ENCODE measurements at regions not wholly inside any gene's neighbourhood (a gene's known extent, or its start where the extent isn't known, plus 50 kb on each side); places are given as distances from the start of the nearest gene placed in this dataset.

- ChIA-PET CTCF (no interaction called here), POLR2A (ENCODE audit: unreplicated experiment) (no interaction called here)
- Histone ChIP-seq H2AK5ac (ENCODE audit: low read depth, low read length) (no peak overlapping the region), H4K20me1 (ENCODE audit: insufficient read depth, low read length) (no peaks in the 10 kb centered on the region), H4K5ac (ENCODE audit: low read depth, low read length) (no peak overlapping the region), H3K23ac (ENCODE audit: low read depth, low read length) (no peak overlapping the region), H3K4me2 (ENCODE audit: low read depth, low read length) (no peak overlapping the region), H4K91ac (ENCODE audit: insufficient read depth, low read depth, low read length) (no peak overlapping the region), H3K9ac (ENCODE audit: low read depth, low read length) (no peak overlapping the region), H2BK20ac (ENCODE audit: low read depth, low read length) (no peak overlapping the region), H3K36me3 (ENCODE audit: control insufficient read depth, insufficient read depth, low read length) (no peaks in the 10 kb centered on the region), H3K27ac (ENCODE audit: insufficient read depth, low read length) (no peak overlapping the region), H2BK15ac (ENCODE audit: low read depth, low read length) (no peak overlapping the region), H4K8ac (ENCODE audit: low read depth in 2 of 2, low read length in 2 of 2) (no peak overlapping the region), H2BK5ac (ENCODE audit: low read depth, low read length, poor library complexity, severe bottlenecking) (no peak overlapping the region), H2BK120ac (ENCODE audit: low read depth, low read length) (no peak overlapping the region), H3K9me3 (ENCODE audit: control insufficient read depth, insufficient read depth, low read length) (peaks cover 5% of the 10 kb centered on the region), H3K18ac (ENCODE audit: low read depth, low read length) (no peak overlapping the region), H3K56ac (ENCODE audit: extremely low read depth, insufficient read depth, low read length) (no peak overlapping the region), H3K9me1 (ENCODE audit: insufficient read depth, low read length) (no peaks in the 10 kb centered on the region), H3K4me3 (ENCODE audit: insufficient read depth, low read depth, low read length) (no peak overlapping the region), H3K27me3 (ENCODE audit: control insufficient read depth, insufficient read depth, low read length) (no peaks in the 10 kb centered on the region), H3K4me1 (ENCODE audit: control insufficient read depth, insufficient read depth, low read length) (no peaks in the 10 kb centered on the region), H3K14ac (replicated peaks; ENCODE audit: low read depth, low read length) (no peak overlapping the region), H3K79me1 (ENCODE audit: low read depth in 1 of 2, low read length in 2 of 2) (no peaks in the 10 kb centered on the region), H3K4ac (ENCODE audit: low read depth, low read length) (no peak overlapping the region), H2AFZ (replicated peaks; ENCODE audit: low read length, poor library complexity) (no peak overlapping the region), H2AK9ac (replicated peaks; ENCODE audit: low read depth, low read length, poor library complexity) (no peak overlapping the region)
- intact Hi-C loops (cut with micrococcal nuclease) = no loop called here
- in situ Hi-C loops (cut with MboI; ENCODE audit: low sequenced_read_pairs) = no loop called here
- no peak for TF ChIP-seq MXI1 (IDR thresholded peaks at IDR 0.05; ENCODE audit: borderline replicate concordance, low read depth, low read length)
- no peak for TF ChIP-seq POLR2A (IDR thresholded peaks at IDR 0.05; ENCODE audit: low read depth, low read length)
- no peak for TF ChIP-seq RAD21 (IDR thresholded peaks at IDR 0.05; ENCODE audit: low read length)
- no peak for TF ChIP-seq CEBPB (IDR thresholded peaks at IDR 0.05; ENCODE audit: low read depth, low read length)
- WGBS, 2 experiments (ENCODE audit: extremely low coverage in 2 of 2, insufficient read length in 1 of 2) = no CpG with 5 or more reads among the region's 3 CpGs
- ATAC-seq (ENCODE audit: low read depth) (no peak), DNase-seq (no peak)
- dilution Hi-C loops (cut with HindIII; ENCODE audit: low sequenced_read_pairs, unreplicated experiment) = no loop called here
- no TSS peak for BruUV-seq (replicated peaks)
Measured at GRCh38 chr3:182455011-182455410, 338.3 kb upstream of the ATP11B start.
